Panc1 (cell line): ENCODE measurements at regions not wholly inside any gene's neighbourhood (a gene's known extent, or its start where the extent isn't known, plus 50 kb on each side); places are given as distances from the start of the nearest gene placed in this dataset.
"Not testable (repeated sequence)": the region's sequence is repeated elsewhere in the genome, so short reads cannot be mapped to it uniquely, and the experiment has no call there.

ENCODE experiments used
- ATAC-seq: fragments of 200-7000 bp; cut with Tn5 transposase; 2 replicates; pipeline ENCODE4 v1.9.1; 2020; ENCODE audit warnings: mild to moderate bottlenecking, moderate library complexity
- BruUV-seq: library from RNA; stranded (reverse); fragments of 400-500 nt; replicated peaks from 2 replicates; lab custom pipeline; 2021; lab: Mats Ljungman, UMichigan
- CTCF ChIA-PET: fragments of 300-600 bp; sonication (Branson Sonifier 250); formaldehyde crosslinking; loops from one replicate; lab custom pipeline; 2022; ENCODE audit warnings: antibody characterized with exemption; lab: Charles Lee
- POLR2A ChIA-PET: fragments of 300-600 bp; sonication (Branson Sonifier 250); formaldehyde crosslinking; loops from one replicate; lab custom pipeline; 2022; ENCODE audit warnings: antibody characterized with exemption; lab: Charles Lee
- DNase-seq: peaks from one replicate; pipeline ENCODE4 v3.0.0-alpha.2; 2010; ENCODE audit warnings: low read depth, low spot score
- H3K27ac ChIP-seq: 2 replicates; pipeline ENCODE4 v1.5.1; 2011; ENCODE audit warnings: mild to moderate bottlenecking, low read length, inconsistent platforms
- H3K27me3 ChIP-seq: fragments of 200-500 bp; sonication (Bioruptor generic); 2 replicates; pipeline ENCODE4 v1.6.0; 2014; ENCODE audit warnings: low read length, inconsistent platforms; ENCODE audit not compliant: control insufficient read depth, insufficient read depth
- H3K36me3 ChIP-seq: fragments of 200-500 bp; sonication (Bioruptor generic); 2 replicates; pipeline ENCODE4 v1.5.1; 2014; ENCODE audit warnings: inconsistent platforms, mild to moderate bottlenecking, low read length, moderate library complexity; ENCODE audit not compliant: control insufficient read depth, insufficient read depth
- H3K4me1 ChIP-seq: 2 replicates; pipeline ENCODE4 v1.5.1; 2011; ENCODE audit warnings: inconsistent platforms, mild to moderate bottlenecking, low read length, moderate library complexity; ENCODE audit not compliant: control insufficient read depth, insufficient read depth
- H3K4me3 ChIP-seq, 2 experiments: 2 replicates each; pipeline ENCODE4 v1.5.1; 2011 to 2012; ENCODE audit warnings: low read depth in 2 of 2, low read length in 2 of 2, mild to moderate bottlenecking in 2 of 2, inconsistent platforms in 1 of 2, moderate library complexity in 1 of 2
- H3K9me3 ChIP-seq: fragments of 200-500 bp; sonication (Bioruptor generic); 2 replicates; pipeline ENCODE4 v1.5.1; 2014; ENCODE audit warnings: low read depth, mild to moderate bottlenecking, inconsistent platforms, low read length, moderate library complexity; ENCODE audit not compliant: control insufficient read depth, insufficient read depth
- POLR2AphosphoS5 ChIP-seq: IDR thresholded peaks from 2 replicates; pipeline ENCODE4 v1.6.1; 2012; ENCODE audit warnings: mild to moderate bottlenecking, low read depth, low read length, moderate library complexity
- REST ChIP-seq, 2 experiments: IDR thresholded peaks; 2 replicates each; pipeline ENCODE4 v1.6.1; 2011 to 2012; ENCODE audit warnings: low read depth in 2 of 2, control low read depth in 1 of 2, low read length in 1 of 2, mild to moderate bottlenecking in 1 of 2, moderate library complexity in 1 of 2; ENCODE audit not compliant: insufficient read depth in 1 of 2
- SIN3A ChIP-seq: IDR thresholded peaks from 2 replicates; pipeline ENCODE4 v1.6.1; 2012; ENCODE audit warnings: low read depth, mild to moderate bottlenecking, low read length, moderate library complexity, borderline replicate concordance; ENCODE audit not compliant: insufficient read depth
- TCF7L2 ChIP-seq: IDR thresholded peaks from 2 replicates; pipeline ENCODE4 v1.6.1; 2011; ENCODE audit warnings: mild to moderate bottlenecking, low read depth, low read length, inconsistent platforms
- in situ Hi-C: cut with HindIII; loops from 2 replicates; pipeline ENCODE4 v1.10.0; 2016; ENCODE audit warnings: low sequenced_read_pairs, low pct_unique_long_range_greater_than_20kb
- intact Hi-C: fragments of 100-400 bp; cut with micrococcal nuclease; formaldehyde crosslinking; loops from one replicate; pipeline ENCODE4 v1.10.0; 2022; ENCODE audit not compliant: unreplicated experiment
- TF ChIP-seq, protein P1 (sequence below): fragments of 450-650 bp; IDR thresholded peaks from 2 replicates; pipeline ENCODE4 v1.5.1; 2017; ENCODE audit warnings: mild to moderate bottlenecking

DNA sequence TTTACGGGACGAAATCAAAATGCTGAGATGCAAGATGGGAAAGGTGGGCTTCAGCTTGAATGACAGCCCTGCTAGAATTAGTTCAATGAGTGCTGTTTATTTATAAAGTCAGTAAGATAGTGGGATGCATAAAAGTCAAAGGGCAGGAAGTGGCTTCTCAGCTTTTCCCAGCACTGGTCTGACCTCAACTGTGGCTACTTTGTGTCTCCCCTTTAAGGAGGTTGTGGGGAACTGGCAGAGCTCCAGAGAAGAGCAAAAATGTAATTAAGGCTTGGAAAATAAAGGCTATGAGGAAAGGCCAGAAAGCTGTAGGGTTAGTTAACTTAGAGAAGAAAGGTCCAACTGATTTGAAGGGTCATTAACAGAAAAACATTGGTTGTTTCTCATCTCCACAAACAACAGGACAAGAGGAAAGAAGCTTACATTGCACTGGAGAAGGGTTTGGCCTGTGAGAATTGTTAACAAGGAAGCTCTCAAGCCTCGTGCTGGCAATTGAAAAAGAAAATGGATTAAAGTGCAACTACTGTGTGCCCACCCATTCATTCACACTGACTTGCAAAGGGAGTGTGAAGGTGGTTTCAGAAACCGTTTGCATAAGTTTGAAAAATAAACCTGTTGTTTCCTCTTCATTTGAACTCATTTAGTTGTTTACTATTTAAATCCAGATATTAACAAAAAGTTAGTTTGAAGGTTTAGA lies 68.8 kb upstream of the CD28 start:
- no peaks in the 10 kb centered on the region for H3K36me3 ChIP-seq
- peaks cover 4% of the 10 kb centered on the region; the same call in 1 of the 2 replicates for H3K4me1 ChIP-seq
- ChIA-PET CTCF (interaction anchor here (0.6 kb wide), 1 partner anchor 188 kb away, joined by 3 read pairs; no protein-coding TSS in a partner anchor), POLR2A (no interaction called here)
- ATAC-seq (no peak), DNase-seq (no peak)
- in situ Hi-C loops = no loop called here
- H3K4me3 ChIP-seq = no peak overlapping the region
- no peaks in the 10 kb centered on the region for H3K27me3 ChIP-seq
- intact Hi-C loops = no loop called here
- no peak overlapping the region for H3K27ac ChIP-seq
- TF ChIP-seq REST (IDR thresholded peaks at IDR 0.05; ENCODE audit: insufficient read depth in 1 of 2, low read depth in 2 of 2, low read length in 1 of 2) (no peak), TCF7L2 (no peak), SIN3A (no peak), POLR2AphosphoS5 (no peak)
- TF ChIP-seq, protein P1, sequence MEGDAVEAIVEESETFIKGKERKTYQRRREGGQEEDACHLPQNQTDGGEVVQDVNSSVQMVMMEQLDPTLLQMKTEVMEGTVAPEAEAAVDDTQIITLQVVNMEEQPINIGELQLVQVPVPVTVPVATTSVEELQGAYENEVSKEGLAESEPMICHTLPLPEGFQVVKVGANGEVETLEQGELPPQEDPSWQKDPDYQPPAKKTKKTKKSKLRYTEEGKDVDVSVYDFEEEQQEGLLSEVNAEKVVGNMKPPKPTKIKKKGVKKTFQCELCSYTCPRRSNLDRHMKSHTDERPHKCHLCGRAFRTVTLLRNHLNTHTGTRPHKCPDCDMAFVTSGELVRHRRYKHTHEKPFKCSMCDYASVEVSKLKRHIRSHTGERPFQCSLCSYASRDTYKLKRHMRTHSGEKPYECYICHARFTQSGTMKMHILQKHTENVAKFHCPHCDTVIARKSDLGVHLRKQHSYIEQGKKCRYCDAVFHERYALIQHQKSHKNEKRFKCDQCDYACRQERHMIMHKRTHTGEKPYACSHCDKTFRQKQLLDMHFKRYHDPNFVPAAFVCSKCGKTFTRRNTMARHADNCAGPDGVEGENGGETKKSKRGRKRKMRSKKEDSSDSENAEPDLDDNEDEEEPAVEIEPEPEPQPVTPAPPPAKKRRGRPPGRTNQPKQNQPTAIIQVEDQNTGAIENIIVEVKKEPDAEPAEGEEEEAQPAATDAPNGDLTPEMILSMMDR = no peak
- no TSS peak for BruUV-seq
- H3K9me3 ChIP-seq = no peaks in the 10 kb centered on the region

DNA sequence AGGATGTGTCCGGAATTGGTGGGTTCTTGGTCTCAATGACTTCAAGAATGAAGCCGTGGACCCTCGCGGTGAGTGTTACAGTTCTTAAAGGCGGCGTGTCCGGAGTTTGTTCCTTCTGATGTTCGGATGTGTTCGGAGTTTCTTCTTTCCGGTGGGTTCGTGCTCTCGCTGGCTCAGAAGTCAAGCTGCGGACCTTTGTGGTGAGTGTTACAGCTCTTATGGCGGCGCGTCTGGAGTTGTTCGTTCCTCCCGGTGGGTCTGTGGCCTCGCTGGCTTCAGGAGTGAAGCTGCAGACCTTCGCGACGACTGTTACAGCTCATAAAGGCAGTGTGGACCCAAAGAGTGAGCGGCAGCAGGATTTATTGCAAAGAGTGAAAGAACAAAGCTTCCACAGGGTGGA lies 64.6 kb upstream of the CD28 start:
- H3K36me3 ChIP-seq, POLR2A ChIA-PET, CTCF ChIA-PET, H3K4me3 ChIP-seq, DNase-seq, in situ Hi-C loops, H3K9me3 ChIP-seq, H3K27me3 ChIP-seq, intact Hi-C loops, H3K27ac ChIP-seq, ATAC-seq, BruUV-seq, H3K4me1 ChIP-seq: not testable (repeated sequence)

DNA sequence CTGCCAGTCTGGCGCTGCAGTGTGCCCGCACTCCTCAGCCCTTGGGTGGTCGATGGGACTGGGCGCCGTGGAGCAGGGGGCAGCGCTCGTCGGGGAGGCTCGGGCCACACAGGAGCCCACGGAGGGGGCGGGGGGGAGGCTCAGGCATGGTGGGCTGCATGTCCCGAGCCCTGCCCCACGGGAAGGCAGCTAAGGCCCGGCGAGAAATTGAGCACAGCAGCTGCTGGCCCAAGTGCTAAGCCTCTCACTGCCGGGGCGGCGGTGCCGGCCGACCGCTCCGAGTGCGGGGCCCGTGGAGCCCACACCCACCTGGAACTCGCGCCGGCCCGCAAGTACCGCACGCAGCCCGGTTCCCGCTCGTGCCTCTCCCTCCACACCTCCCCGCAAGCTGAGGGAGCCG lies 63.6 kb upstream of the CD28 start:
- H3K27me3 ChIP-seq, H3K27ac ChIP-seq, intact Hi-C loops, H3K9me3 ChIP-seq, BruUV-seq, in situ Hi-C loops, DNase-seq, H3K4me1 ChIP-seq, ATAC-seq, POLR2A ChIA-PET, H3K4me3 ChIP-seq, H3K36me3 ChIP-seq: not testable (repeated sequence)
- CTCF ChIA-PET = interaction anchor here (0.6 kb wide), 1 partner anchor 12 kb away, joined by 8 read pairs; no protein-coding TSS in a partner anchor
